ENCODE measurements at regions not wholly inside any gene's neighbourhood (a gene's known extent, or its start where the extent isn't known, plus 50 kb on each side); places are given as distances from the start of the nearest gene placed in this dataset.
"Not testable (repeated sequence)": the region's sequence is repeated elsewhere in the genome, so short reads cannot be mapped to it uniquely, and the experiment has no call there.

DNA sequence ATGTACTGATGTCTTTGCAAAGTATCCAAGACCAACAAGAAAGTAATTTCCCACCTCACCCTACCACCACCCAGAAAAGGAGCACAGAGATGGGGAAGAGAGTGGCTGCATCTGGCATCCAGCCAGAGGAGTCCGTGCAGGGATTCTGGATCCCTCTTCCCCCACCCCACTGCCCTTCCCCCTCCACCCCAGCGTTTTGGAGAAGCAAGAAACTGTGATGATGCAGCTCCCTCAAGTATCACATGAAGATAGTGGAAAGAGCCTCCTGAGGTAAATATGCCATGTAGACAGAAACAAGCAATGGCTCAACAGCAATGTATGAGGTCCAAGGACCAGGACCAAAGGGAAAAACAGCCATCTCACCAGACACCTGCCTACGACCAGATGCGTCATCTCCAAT, 153.8 kb downstream of the DEPDC1B start:
- DNase-seq = no peak

GRCh38 chr5:60545551-60545950, 154.4 kb downstream of the DEPDC1B start:
- peak; percentile 48 for DNase-seq

- no peak for DNase-seq
Measured at GRCh38 chr5:60544142-60544541, 155.8 kb downstream of the DEPDC1B start.

GRCh38 chr5:60541980-60542379, 158.0 kb downstream of the DEPDC1B start:
- DNase-seq = no peak

DNA sequence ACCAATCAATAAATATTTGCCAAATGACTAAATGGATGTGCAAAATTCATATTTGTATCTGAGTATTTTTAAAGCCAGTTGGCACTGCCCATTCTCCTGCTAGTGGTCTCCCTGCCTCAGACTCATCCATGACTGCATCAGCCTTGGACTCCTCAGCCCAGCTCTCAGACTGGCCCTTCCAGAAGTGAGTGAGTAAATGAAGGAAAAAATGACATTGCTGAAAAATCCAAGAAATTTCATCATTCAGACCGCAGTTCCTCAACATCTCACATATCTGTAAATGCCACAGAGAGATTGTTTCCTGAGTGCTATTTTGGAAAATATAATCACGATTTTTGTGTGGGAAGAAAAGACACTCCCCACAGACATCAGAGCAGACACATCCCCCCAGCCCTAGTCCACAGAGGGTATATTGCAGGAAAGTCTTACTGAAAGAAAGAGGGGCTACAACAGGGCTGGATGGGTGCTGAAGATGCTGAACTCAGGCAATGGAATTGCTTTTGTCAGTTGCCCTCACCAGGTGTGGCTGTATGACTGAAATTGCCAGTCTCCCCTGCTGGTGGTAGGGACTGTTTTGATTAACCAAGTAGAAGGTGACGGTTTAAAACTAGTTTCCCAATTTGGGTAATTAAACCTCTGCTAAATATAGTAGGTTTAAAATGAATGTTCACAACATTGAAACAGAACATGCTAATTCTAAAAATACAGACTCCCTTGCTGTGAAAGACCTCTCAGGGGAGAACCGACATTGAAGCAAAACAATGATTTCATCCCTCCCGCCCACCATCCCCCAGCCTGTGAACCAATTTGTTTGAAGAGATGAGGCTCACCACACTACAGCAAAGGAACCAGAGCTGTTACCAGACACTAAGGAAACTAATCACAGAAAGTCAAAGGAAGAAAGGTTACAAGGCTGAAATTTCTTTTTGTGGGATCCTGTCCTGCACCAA, 158.8 kb downstream of the DEPDC1B start:
- DNase-seq = no peak

DNA sequence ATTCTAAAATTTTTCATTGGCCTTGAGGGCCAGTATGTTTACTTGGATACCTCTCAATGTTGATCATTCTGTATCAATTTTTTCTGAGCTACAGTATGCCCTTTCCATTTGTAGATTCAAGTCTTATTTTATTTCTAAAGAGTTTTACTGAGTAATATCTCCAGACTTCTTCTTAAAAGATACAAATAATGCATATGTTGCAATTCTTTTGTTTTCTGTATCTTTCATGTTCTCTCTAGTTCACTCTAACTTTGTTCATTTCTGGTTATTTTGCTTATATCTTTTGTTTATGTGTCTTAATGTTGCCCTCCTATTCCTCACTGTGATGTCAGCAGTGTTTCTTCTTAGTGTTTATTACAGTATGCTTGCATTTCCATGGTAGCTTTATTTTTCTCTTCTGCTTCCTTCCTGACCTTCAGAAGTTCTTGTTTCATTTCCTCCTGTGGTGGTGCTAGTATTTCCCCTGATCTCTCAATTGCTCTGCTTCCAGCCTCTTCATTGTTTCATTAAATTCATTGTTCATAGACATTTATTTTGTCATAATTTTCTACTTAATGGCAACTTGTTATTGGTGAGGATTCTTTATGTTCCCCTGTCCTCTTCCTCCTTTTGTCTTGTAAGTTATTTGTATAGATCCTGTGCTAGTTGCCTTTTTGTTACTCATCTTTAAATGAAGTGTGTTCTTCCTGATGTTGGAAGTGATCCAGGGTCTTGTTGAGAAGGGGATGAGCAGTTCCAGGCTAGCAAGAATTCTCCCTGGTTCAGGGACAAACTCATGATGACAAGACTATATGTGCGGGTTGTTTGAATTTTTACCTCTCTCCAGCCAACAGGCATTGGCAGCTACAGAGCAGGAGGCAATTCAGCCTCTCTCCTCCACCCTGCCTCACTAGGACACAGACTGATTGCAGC, 160.8 kb downstream of the DEPDC1B start:
- DNase-seq = no peak

GRCh38 chr5:60538426-60538825, 161.5 kb downstream of the DEPDC1B start:
- DNase-seq = no peak

- no peak for DNase-seq
Measured at GRCh38 chr5:60535951-60536350, 164.0 kb downstream of the DEPDC1B start.

- DNase-seq = no peak
Measured at GRCh38 chr5:60535198-60535597, 164.8 kb downstream of the DEPDC1B start.

- no peak for DNase-seq
Measured at GRCh38 chr5:60533789-60534188, 166.2 kb downstream of the DEPDC1B start.

- DNase-seq = not testable (repeated sequence)
Measured at GRCh38 chr5:60532796-60533195, 167.2 kb downstream of the DEPDC1B start.

DNA sequence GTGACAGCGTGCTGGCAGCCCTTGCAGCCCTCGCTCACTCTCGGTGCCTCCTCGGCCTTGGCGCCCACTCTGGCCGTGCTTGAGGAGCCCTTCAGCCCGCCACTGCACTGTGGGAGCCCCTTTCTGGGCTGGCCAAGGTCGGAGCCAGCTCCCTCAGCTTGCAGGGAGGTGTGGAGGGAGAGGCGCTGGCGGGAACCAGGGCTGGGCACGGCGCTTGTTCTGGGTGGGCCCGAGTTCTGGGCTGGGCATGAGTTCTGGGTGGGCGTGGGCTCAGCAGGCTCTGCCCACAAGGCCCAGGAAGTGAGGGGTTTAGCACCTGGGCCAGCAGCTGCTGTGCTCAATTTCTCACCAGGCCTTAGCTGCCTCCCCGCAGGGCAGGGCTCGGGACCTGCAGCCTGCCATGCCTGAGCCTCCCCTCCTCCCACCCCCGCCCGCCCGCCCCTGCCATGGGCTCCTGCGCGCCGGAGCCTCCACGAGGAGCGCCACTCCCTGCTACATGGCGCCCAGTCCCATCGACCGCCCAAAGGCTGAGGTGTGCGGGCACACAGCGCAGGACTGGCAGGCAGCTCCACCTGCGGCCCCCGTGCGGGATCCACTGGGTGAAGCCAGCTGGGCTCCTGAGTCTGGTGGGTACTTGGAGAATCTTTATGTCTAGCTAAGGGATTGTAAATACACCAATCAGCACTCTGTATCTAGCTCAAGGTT, 169.7 kb downstream of the DEPDC1B start:
- not testable (repeated sequence) for DNase-seq

GRCh38 chr5:60529001-60529400, 171.0 kb downstream of the DEPDC1B start:
- DNase-seq = no peak

DNA sequence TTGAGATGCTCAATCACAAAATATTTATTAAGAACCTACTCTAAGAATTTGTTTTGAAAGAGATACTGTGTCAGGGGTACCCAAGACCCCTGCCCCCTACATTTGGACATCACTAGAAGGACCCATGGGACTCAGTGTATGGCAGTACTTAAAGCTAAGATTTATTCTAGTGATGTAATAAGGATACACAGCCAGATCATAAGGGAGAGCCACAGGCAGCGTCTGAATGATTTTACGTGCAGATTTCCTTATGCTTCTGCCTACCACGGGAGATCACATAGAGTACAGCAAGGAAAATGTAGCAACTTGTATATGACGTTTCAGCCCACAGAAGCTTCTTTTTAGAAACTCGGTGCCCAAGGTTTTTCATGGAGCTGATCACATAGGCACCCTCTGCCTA, 172.9 kb downstream of the DEPDC1B start:
- DNase-seq = no peak

GRCh38 chr5:60526336-60526875, 173.6 kb downstream of the DEPDC1B start:
- no peak for DNase-seq

GRCh38 chr5:60522292-60522905, 177.6 kb downstream of the DEPDC1B start:
- no peak for DNase-seq

- no peak for DNase-seq
Measured at GRCh38 chr5:60521376-60522291, 178.3 kb downstream of the DEPDC1B start.

GRCh38 chr5:60520451-60521227, 179.3 kb downstream of the DEPDC1B start:
- no peak for DNase-seq

DNA sequence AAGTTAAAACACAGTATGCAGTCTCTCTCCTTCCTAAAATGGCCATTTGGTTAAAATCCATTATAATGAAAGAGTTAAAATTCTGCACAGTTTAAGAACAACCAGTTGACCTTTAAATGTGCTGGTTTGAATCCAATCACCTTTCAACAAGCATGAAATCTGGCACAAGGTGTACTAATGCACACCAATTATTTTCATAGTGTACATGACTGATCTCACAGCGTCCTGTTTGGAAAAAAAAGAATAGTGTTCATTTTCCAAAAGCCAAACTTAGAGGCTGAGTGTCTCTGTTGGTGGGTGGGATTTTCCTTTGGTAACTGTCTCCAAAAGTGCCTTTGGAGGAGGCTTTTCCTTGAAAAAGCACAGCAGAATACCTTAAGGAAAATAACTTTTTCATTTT, 180.6 kb downstream of the DEPDC1B start:
- DNase-seq = no peak

DNA sequence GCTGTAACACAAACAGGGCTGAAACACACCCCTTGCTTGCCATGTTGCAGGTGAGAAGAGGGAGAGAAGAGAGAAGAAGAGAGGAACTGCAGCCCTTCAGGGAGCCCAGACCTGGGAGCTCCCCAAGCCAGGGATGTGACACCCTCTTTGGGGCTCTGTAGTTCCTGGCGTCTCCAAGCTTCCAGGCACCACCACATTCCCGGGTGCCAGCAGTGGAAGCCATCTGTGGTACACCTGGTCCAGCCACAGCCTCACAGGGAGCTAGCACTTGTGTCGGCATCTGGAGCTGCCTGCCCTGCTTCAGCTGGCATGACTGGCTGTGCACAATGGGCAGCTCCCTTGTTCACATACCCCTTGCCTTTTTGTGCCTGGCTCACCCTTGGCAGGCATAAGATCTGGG, 182.1 kb downstream of the DEPDC1B start:
- no peak for DNase-seq

All from left kidney (tissue), 1 donor.